ENCODE measurements at regions not wholly inside any gene's neighbourhood (a gene's known extent, or its start where the extent isn't known, plus 50 kb on each side); places are given as distances from the start of the nearest gene placed in this dataset.

DNA sequence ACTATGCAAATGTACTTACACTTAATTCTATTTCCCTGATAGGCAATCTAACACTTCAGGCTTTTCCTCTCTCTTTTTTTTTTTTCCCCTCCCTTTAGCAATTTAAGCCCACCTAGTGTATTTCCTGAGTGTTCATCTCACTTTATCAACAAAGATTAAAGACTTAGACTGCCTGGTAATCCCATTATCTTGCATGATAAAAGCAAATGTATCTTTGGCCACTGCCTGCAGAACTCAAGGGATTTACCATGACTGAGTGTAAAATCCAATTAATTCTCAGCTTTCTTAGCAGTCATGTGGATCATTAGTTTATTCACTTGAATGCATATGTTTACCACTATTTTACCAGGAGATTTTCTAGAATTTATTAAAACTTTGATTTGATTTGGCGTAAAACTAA lies 1102.2 kb upstream of the GYPC start:
- TF ChIP-seq TEAD4 (CRISPR knock-in tag; IDR thresholded peaks at IDR 0.05) (no peak), CTCF (IDR thresholded peaks at IDR 0.05) (no peak), ZNF232 (CRISPR knock-in tag; IDR thresholded peaks at IDR 0.05) (no peak), IRF2 (CRISPR knock-in tag; IDR thresholded peaks at IDR 0.05; ENCODE audit: borderline replicate concordance, low read depth) (no peak), USF2 (CRISPR knock-in tag; IDR thresholded peaks at IDR 0.05) (no peak), JUN (CRISPR knock-in tag; IDR thresholded peaks at IDR 0.05) (no peak), OVOL2 (CRISPR knock-in tag; IDR thresholded peaks at IDR 0.05; ENCODE audit: borderline replicate concordance) (no peak), TEAD1 (CRISPR knock-in tag; IDR thresholded peaks at IDR 0.05) (no peak), SMAD3 (CRISPR knock-in tag; IDR thresholded peaks at IDR 0.05; ENCODE audit: borderline replicate concordance) (no peak)
- TF ChIP-seq, protein P1, sequence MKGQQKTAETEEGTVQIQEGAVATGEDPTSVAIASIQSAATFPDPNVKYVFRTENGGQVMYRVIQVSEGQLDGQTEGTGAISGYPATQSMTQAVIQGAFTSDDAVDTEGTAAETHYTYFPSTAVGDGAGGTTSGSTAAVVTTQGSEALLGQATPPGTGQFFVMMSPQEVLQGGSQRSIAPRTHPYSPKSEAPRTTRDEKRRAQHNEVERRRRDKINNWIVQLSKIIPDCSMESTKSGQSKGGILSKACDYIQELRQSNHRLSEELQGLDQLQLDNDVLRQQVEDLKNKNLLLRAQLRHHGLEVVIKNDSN (CRISPR knock-in tag; IDR thresholded peaks at IDR 0.05): no peak

Measured in WTC11 (cell line).